ENCODE measurements at regions not wholly inside any gene's neighbourhood (a gene's known extent, or its start where the extent isn't known, plus 50 kb on each side); places are given as distances from the start of the nearest gene placed in this dataset.

GRCh38 chr6:115363379-115363778 lies 697.3 kb downstream of the FRK start:
- Histone ChIP-seq H3K36me3 (ENCODE audit: control insufficient read depth in 1 of 2, insufficient read depth in 2 of 2, low read length in 2 of 2) (no peaks in the 10 kb centered on the region), H3K4me3 (replicated peaks in 1 of 2; ENCODE audit: low read depth in 1 of 2, low read length in 2 of 2) (no peak overlapping the region), H3K27me3 (ENCODE audit: insufficient read depth, low read length) (no peaks in the 10 kb centered on the region), H3K4me1 (ENCODE audit: control insufficient read depth in 1 of 2, insufficient read depth in 2 of 2, low read length in 2 of 2) (no peaks in the 10 kb centered on the region), H3K9me2 (ENCODE audit: insufficient read depth) (no peaks in the 10 kb centered on the region), H4K20me1 (ENCODE audit: insufficient read depth) (no peaks in the 10 kb centered on the region), H3K4me2 (ENCODE audit: low read length) (no peak overlapping the region), H2AFZ (ENCODE audit: low read depth, low read length, poor library complexity, severe bottlenecking) (no peak overlapping the region), H3K27ac (ENCODE audit: low read depth, low read length) (no peak overlapping the region), H3K9ac (ENCODE audit: low read length) (no peak overlapping the region), H3K9me3 (ENCODE audit: control insufficient read depth in 1 of 2, insufficient read depth in 1 of 2, low read depth in 1 of 2, low read length in 2 of 2) (peaks cover 0 to 2% of the 10 kb centered on the region in 2 experiments; a peak in 1 of 4 replicates), H3K79me2 (ENCODE audit: insufficient read depth, low read length) (no peaks in the 10 kb centered on the region)
- POLR2A ChIA-PET, result no interaction called here
- TF ChIP-seq ATF3 (IDR thresholded peaks at IDR 0.05) (no peak), SIN3A (IDR thresholded peaks at IDR 0.05; ENCODE audit: low read depth) (no peak), ZFX (IDR thresholded peaks at IDR 0.05) (no peak), CEBPB (IDR thresholded peaks at IDR 0.05; ENCODE audit: low read depth) (no peak), SRF (IDR thresholded peaks at IDR 0.05; ENCODE audit: low read depth) (no peak), MAX (IDR thresholded peaks at IDR 0.05) (no peak), REST (IDR thresholded peaks at IDR 0.05; ENCODE audit: low read depth) (no peak), CTCF (IDR thresholded peaks at IDR 0.05 in 2 of 3, conservative IDR thresholded peaks at IDR 0.05 in 1 of 3; ENCODE audit: borderline replicate concordance in 1 of 3, insufficient read depth in 1 of 3, low read depth in 2 of 3, low read length in 2 of 3) (no peak), EZH2 (IDR thresholded peaks at IDR 0.05) (no peak), FOSL1 (IDR thresholded peaks at IDR 0.05; ENCODE audit: low read depth) (no peak), ELF1 (IDR thresholded peaks at IDR 0.05; ENCODE audit: borderline replicate concordance, low read depth) (no peak), RAD21 (IDR thresholded peaks at IDR 0.05; ENCODE audit: low read depth) (no peak), TCF7L2 (IDR thresholded peaks at IDR 0.05; ENCODE audit: borderline replicate concordance, extremely low read depth, insufficient read depth, insufficient read length) (no peak), EGR1 (IDR thresholded peaks at IDR 0.05; ENCODE audit: low read depth) (no peak), CBX3 (IDR thresholded peaks at IDR 0.05; ENCODE audit: low read depth) (no peak), POLR2AphosphoS5 (IDR thresholded peaks at IDR 0.05; ENCODE audit: low read depth, low read length) (no peak), ZBTB33 (IDR thresholded peaks at IDR 0.05; ENCODE audit: extremely low read depth, insufficient replicate concordance, low read length) (no peak), POLR2A (IDR thresholded peaks at IDR 0.05; ENCODE audit: borderline replicate concordance, extremely low read depth, insufficient read depth, insufficient read length) (no peak), JUND (IDR thresholded peaks at IDR 0.05) (no peak), SP1 (IDR thresholded peaks at IDR 0.05; ENCODE audit: low read depth) (no peak)
- intact Hi-C loops (cut with micrococcal nuclease), result no loop called here
- BruUV-seq (replicated peaks), result no TSS peak
- RAD21 ChIA-PET (ENCODE audit: low non-redundant PET in 1 of 2, low total read pairs in 2 of 2, uncharacterized antibody in 2 of 2, unreplicated experiment in 2 of 2), result no interaction called here
- DNase-seq (ENCODE audit: low read depth, low spot score) (no peak), ATAC-seq (no peak)
- CTCF ChIA-PET, result no interaction called here
